ENCODE measurements at regions not wholly inside any gene's neighbourhood (a gene's known extent, or its start where the extent isn't known, plus 50 kb on each side); places are given as distances from the start of the nearest gene placed in this dataset.
"Not testable (repeated sequence)": the region's sequence is repeated elsewhere in the genome, so short reads cannot be mapped to it uniquely, and the experiment has no call there.

- no peak for DNase-seq (ENCODE audit: low spot score)
- no peaks in the 10 kb centered on the region for H3K27me3 ChIP-seq (replicated peaks; ENCODE audit: insufficient read depth)
Observed at GRCh38 chr6:79404677-79405076, 132.6 kb downstream of the LCA5 start.

GRCh38 chr6:79404261-79404660 is 133.0 kb downstream of the LCA5 start:
- WGBS, result 89% methylated on average over 3 of the region's 3 CpGs
- no peak for TF ChIP-seq POLR2A (IDR thresholded peaks at IDR 0.05)
- no peak for TF ChIP-seq CTCF (IDR thresholded peaks at IDR 0.05)
- no peak for TF ChIP-seq POLR2AphosphoS5 (IDR thresholded peaks at IDR 0.05)
- Histone ChIP-seq H3K27me3 (replicated peaks; ENCODE audit: insufficient read depth) (no peaks in the 10 kb centered on the region), H3K9me3 (no peaks in the 10 kb centered on the region), H3K27ac (no peak overlapping the region), H3K36me3 (no peaks in the 10 kb centered on the region), H3K4me1 (replicated peaks) (no peaks in the 10 kb centered on the region), H3K4me3 (no peak overlapping the region)
- intact Hi-C loops (cut with DNase I), result no loop called here
- no peak for DNase-seq (ENCODE audit: low spot score)

More at GRCh38 chr6:79404677-79405076, 132.6 kb downstream of the LCA5 start:
- H3K36me3 ChIP-seq, result no peaks in the 10 kb centered on the region
- TF ChIP-seq CTCF (IDR thresholded peaks at IDR 0.05), result no peak
- no peak for TF ChIP-seq POLR2A (IDR thresholded peaks at IDR 0.05)
- TF ChIP-seq POLR2AphosphoS5 (IDR thresholded peaks at IDR 0.05), result no peak
- no peak overlapping the region for H3K27ac ChIP-seq
- no peak overlapping the region for H3K4me3 ChIP-seq
- no peaks in the 10 kb centered on the region for H3K9me3 ChIP-seq
- H3K4me1 ChIP-seq (replicated peaks), result no peaks in the 10 kb centered on the region
- WGBS, result 96% methylated on average over 8 of the region's 8 CpGs
- intact Hi-C loops (cut with DNase I), result no loop called here

- WGBS, result 92% methylated on average over 1 of the region's 1 CpG
- Histone ChIP-seq H3K4me1 (replicated peaks) (no peaks in the 10 kb centered on the region), H3K27me3 (replicated peaks; ENCODE audit: insufficient read depth) (no peaks in the 10 kb centered on the region), H3K27ac (no peak overlapping the region), H3K9me3 (no peaks in the 10 kb centered on the region), H3K36me3 (no peaks in the 10 kb centered on the region), H3K4me3 (no peak overlapping the region)
- intact Hi-C loops (cut with DNase I), result no loop called here
- TF ChIP-seq CTCF (IDR thresholded peaks at IDR 0.05), result no peak
- no peak for TF ChIP-seq POLR2A (IDR thresholded peaks at IDR 0.05)
- TF ChIP-seq POLR2AphosphoS5 (IDR thresholded peaks at IDR 0.05), result no peak
- no peak for DNase-seq (ENCODE audit: low spot score)
Observed at GRCh38 chr6:79403563-79403962, 133.7 kb downstream of the LCA5 start.

GRCh38 chr6:79403086-79403485 is 134.1 kb downstream of the LCA5 start:
- intact Hi-C loops (cut with DNase I), result no loop called here
- no peak for DNase-seq (ENCODE audit: low spot score)
- Histone ChIP-seq H3K27me3 (replicated peaks; ENCODE audit: insufficient read depth) (no peaks in the 10 kb centered on the region), H3K27ac (no peak overlapping the region), H3K4me3 (no peak overlapping the region), H3K36me3 (no peaks in the 10 kb centered on the region), H3K9me3 (no peaks in the 10 kb centered on the region), H3K4me1 (replicated peaks) (no peaks in the 10 kb centered on the region)
- TF ChIP-seq POLR2AphosphoS5 (IDR thresholded peaks at IDR 0.05) (no peak), POLR2A (IDR thresholded peaks at IDR 0.05) (no peak), CTCF (IDR thresholded peaks at IDR 0.05) (no peak)

GRCh38 chr6:79399499-79399898 is 137.7 kb downstream of the LCA5 start:
- no peak for DNase-seq (ENCODE audit: low spot score)
- Histone ChIP-seq H3K4me1 (replicated peaks) (no peaks in the 10 kb centered on the region), H3K27me3 (replicated peaks; ENCODE audit: insufficient read depth) (no peaks in the 10 kb centered on the region), H3K4me3 (no peak overlapping the region), H3K9me3 (no peaks in the 10 kb centered on the region), H3K36me3 (no peaks in the 10 kb centered on the region), H3K27ac (no peak overlapping the region)
- 74% methylated on average over 3 of the region's 3 CpGs for WGBS
- intact Hi-C loops (cut with DNase I), result no loop called here
- no peak for TF ChIP-seq POLR2A (IDR thresholded peaks at IDR 0.05)
- no peak for TF ChIP-seq POLR2AphosphoS5 (IDR thresholded peaks at IDR 0.05)
- TF ChIP-seq CTCF (IDR thresholded peaks at IDR 0.05), result no peak

GRCh38 chr6:79398617-79399016 is 138.6 kb downstream of the LCA5 start:
- H3K27me3 ChIP-seq (replicated peaks; ENCODE audit: insufficient read depth); H3K27ac ChIP-seq; H3K36me3 ChIP-seq; H3K4me1 ChIP-seq (replicated peaks); H3K4me3 ChIP-seq; H3K9me3 ChIP-seq; DNase-seq (ENCODE audit: low spot score); intact Hi-C loops (cut with DNase I): not testable (repeated sequence)
- WGBS, result 85% methylated on average over 2 of the region's 2 CpGs
